MV-4-11 (cell line): ENCODE measurements at regions not wholly inside any gene's neighbourhood (a gene's known extent, or its start where the extent isn't known, plus 50 kb on each side); places are given as distances from the start of the nearest gene placed in this dataset.

Experiments used
- DNase-seq: peaks from one replicate; lab custom pipeline; 2025; lab: John Stamatoyannopoulos, UW

DNA sequence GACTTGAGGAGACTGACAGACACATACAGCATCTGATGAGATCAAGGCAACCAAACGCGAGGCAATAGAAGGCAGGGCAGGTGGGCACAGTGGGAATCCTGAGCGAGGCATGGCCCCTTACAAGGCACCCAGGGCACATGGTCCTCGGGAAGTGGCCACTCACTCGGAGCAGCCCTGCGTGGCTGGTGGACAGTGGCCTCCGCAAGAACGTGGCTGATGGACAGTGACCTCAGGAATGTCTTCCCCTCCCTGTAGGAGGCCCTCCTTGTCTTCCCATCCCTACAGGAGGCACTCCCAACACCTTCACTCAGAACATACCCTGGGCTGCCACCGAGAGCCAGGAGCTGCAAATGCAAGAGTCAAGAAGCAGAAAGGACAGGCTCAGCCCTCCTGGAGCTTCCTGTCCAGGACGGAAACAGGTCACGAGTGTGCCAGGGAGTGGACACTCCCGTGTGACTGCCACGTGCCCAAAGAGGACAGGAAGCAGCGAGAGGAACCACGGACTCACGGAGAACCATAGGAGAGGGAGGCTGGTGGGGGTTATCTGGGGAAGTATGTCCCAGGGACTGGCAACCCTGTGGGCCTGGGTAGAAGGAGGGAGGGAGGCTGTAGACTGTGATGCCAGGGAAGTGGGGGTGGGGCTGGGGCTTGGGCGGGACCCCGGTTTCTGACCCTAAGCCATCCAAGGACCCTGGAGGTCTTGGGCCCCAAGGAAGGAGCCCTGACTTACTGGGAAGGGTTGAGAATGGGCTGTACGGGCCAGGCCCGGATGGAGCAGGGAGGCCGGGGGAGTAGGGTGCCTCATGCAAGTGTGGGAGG, 321.9 kb upstream of the IRX4 start:
- DNase-seq, result no peak

DNA sequence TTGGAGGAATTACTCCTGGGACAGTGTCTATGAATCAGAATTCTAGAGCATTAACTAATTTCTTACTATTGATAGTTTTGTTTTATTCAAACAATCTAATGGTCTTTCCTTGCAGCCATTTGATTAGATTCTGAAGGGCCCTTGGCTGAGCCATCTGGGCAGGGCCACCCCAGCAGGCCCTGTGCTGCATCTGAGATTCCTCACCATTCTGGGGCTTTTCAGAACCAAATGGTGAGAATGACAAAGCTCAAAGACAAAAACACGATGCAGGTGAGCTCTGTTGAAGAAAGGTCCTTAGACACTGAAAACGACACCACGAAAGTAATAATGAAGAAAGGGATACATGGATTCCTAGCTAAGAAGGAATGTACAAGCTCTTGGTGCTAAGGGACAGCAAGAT, 321.0 kb upstream of the IRX4 start:
- DNase-seq, result no peak

DNA sequence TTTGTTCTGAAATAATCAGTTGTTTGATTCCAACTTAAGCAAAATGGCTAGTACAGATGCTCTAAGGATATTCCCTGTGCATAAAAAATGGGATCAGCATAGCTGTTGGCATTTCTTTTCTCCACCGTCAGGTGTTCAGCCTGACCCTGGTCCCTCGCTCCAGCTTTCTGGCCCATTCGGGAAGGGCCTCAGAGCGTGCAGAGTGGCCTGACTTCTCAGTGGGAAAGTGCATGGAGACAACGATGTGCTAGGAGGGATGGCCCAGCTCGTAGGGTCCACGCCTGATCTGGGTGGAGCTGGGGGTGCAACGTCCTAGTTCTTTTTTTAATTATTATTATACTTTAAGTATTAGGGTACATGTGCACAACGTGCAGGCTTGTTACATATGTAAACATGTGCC, 319.1 kb upstream of the IRX4 start:
- DNase-seq, result no peak

DNA sequence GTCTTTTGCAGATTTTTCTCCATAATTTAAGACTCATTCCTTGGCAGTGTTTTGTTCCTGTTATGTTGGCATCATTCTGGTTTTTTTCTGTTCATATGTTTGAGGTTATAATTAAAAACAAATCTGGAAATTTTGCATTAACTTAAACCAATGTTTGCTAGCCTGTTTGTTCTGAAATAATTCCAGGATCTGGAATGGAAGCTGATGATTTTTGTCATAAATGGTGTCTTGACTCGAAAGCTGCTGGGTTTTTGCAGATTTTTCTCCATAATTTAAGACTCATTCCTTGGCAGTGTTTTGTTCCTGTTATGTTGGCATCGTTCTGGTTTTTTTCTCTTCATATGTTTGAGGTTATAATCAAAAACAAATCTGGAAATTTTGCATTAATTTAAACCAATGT, 318.7 kb upstream of the IRX4 start:
- no peak for DNase-seq

DNA sequence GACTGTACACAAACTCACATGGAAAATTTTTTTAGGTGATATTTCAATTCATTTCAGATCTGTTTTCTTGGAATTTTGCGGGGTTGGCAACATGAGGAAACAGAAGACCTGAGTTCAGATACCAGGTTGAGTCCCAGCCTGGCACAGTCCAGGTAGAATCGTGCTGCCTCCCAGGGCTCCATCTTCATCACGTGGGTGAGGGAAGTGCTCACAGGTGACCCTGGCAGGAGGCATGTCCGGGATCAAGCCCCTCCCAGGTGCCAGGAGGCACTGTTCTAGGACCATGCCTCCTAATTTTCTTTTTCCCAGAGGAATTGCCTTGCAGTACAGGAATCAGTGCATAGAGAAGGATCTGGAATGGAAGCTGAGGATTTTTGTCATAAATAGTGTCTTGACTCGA, 318.3 kb upstream of the IRX4 start:
- DNase-seq, result no peak

DNA sequence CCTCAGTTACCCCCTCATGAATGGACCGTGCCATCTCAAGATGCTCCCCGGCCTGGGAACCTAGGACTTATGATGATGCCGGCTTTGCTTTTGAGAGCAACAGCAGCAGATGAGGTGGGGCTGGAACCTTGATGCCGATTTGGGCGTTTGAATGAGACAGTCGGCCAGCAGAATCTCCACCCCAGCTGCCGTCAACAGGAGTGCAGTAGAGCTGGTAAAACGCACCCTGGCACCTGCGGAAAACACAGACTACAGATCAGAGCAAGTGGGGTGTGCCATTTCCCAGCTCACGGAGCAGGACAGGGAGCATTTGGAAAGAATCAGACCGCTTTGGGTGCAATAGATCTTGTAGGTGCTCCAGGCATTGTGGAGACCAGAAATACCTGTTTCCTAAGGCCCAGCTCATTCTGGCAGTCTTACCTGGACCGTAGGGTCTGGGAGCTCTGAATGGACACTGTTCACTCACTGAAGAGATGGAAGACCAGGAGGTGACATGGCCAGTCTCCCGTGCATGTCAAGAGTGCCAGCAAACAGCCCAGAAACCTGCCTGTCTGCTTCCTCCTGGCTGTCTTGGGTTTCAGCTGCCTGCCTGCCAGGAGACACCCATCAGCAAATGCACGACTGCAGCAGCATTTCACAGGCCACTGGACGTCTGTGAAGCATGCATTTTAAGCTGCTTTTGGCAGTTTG, 317.7 kb upstream of the IRX4 start:
- DNase-seq, result no peak

DNA sequence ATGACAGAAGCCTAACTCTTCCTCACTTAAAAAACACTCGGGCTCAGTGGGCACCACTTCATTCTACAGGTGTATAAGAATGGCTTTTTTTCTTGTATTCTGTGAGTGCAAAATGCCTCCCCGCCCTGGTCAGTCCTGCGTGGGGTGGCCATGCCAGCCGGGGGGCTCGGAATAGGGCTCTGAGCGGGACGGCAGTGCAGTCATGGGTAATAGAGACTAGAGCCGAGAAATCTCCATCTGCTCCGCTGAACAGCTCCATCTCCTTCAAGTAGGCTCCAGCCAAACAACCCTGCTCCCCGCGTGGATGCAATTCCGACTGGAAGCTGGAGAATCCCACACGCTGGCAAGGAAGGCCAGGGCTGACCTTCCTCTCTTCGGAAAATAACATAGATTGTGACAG, 317.0 kb upstream of the IRX4 start:
- no peak for DNase-seq

DNA sequence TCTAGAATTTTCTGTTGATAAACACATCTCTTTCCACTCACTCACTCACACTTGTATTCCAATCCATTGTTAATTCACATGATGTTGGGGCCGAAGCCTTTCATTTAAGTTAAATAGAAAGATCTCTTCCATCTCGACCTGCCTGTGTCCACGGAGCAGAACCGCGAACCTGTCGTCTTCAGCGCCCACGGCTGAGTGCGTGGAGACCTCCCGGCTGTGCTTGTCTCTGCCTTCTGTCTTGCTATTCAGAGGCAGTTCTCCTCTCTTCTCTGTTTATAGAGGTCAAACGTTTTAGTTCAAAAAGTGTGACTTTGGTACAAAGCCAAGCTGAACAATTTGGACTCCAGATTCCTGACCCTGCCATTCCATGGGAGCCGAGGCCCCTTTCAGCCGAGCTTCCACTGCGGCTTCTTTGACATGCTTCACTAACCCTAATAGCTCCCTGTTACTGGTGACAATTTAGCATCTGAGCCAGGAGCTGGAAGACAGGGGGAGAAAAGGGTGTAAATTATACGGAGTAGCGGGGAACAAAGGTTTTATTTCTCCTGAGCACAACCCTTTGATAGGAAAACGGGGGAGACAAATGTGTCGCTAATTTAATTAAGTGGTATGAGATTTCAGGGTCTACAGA, 314.4 kb upstream of the IRX4 start:
- no peak for DNase-seq

DNA sequence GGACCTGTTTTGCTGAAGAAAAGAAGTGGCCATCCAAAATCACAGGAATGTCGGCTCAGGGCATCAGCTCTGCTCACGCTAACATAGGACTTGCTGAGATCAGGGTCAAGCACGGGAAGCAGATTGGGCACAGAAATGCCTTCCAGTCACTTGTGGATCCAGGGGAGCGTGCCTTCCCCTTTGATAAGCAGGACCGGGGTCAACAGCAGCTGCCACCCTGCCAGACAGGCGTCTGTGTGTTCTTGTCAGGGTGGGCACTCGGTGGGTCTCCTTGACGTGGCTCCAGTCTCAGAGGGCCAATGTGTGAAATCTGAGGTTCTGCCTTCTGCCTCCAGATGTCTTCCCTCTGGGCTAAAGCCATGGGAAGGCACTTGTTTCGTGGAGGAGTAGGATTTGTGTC, 313.7 kb upstream of the IRX4 start:
- no peak for DNase-seq

DNA sequence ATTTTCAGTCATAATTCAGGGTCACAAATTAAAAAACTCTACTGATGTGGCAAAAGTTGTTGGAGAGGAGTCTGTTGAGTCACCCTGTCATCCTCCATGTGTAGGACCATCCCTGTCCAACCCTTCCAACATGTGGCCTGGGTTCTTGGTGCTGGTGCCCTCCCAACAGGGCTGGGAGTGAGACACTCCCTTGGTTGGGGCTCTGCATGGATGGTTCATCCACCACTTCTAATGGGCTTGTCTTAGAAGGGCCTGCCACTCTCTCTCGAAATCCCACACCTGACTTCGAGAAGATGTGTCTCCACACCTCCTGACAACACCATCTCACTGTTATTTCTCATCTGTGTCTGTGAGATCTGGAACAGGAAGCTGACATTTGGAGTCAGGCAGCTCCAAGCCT, 312.2 kb upstream of the IRX4 start:
- no peak for DNase-seq

DNA sequence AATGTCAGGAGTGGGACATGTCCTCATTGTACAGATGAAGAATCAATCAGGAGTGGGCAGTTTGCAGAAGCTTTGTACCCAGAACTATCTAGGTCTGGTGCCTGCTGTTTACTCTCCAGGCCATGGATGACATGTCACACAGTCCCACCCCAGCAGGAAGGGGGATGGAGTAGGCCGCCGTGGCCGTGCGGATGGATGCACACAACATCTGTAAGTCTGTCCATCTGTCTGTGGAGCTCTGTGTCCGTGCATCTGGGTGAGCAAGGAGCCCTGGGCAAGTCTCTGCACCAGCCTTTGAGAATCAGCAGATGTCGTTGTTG, 311.5 kb upstream of the IRX4 start:
- no peak for DNase-seq

DNA sequence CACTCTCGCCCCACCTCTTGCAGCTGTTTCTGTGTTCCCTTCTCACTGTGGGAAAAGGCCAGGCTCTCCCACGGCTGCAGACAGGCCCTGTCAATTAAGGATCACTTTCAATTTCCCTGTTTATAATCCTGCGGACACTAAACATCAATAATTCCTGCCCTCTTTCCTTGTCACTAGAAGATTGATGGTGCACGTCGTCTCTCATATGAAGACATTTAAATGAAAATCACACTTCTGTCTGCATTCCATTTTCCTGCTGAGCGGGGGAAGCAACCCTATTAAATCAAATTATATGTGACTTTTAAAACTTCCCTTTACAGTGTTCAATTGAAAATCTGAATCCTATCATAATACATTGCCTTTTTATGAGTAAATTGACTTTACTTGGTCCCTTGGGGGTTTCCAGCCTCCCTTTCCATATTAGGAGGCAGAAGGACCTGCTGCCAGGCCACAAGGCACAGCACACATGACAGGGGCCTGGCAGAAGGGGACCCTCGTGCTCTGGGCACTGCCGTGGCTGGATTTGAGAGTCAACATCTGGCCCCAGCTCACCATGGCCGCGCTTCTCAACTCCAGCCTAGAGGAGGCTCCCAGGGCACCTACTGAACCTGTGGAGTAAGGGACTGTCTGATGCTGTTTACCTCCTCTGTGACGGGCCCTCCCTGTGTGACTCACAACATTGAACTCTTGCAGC, 311.0 kb upstream of the IRX4 start:
- no peak for DNase-seq

DNA sequence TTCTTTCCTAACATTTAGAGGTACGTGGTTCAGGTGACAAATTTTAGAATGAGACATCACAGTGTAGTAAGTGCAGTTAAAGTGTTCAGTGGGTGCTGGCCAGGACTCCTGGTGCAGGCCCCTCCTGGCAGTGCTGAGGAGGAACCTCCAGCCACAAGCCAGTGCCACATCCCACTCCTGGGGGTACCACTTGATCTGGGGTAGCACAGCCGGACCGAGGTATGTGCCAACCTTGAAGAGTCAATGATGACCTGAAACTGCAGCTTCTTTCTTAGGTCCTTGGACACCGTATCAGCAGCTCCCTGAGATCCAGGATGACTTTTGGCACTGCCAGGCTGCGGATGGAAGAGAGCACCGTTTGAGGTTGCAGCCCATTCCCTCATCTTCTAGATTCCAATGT, 310.4 kb upstream of the IRX4 start:
- DNase-seq, result no peak

DNA sequence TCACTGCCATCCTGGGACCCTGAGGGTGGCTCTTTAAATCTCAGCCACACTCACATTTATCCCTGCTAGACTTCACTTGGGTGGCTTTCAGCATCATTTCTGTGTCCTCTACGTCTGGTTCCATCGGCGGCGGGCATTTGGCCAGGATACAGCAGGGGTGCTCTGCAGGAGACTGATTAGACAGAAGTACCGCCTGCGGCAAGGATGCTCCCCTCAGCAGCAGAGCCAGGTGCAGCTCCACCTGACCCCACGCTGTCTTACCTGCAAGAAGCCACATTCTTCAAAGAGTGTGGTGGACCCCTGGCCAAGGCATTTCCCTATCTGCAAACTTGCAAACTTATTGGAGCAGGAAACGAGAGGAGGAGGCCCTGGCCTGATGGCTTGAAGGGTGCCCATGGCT, 309.8 kb upstream of the IRX4 start:
- no peak for DNase-seq

DNA sequence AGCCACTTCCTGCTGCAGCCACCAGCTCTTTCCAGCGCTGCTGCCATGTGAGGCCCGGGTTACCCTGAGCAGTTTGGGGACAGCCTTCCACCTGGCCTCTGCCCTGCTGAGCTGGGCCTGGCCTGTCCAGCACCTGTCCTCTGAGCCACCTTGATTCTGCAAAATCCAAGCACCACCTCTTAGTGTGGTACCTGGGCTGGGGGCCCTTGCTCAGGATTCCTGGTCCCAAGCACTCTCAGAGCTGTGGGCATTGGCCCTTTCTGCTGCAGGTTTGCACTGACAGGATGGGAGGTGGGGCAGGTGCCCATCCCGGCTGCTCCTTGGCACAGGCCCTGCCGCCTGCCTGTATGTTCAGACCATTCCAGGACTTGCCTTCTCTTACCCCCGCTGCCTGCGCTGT, 309.2 kb upstream of the IRX4 start:
- no peak for DNase-seq

DNA sequence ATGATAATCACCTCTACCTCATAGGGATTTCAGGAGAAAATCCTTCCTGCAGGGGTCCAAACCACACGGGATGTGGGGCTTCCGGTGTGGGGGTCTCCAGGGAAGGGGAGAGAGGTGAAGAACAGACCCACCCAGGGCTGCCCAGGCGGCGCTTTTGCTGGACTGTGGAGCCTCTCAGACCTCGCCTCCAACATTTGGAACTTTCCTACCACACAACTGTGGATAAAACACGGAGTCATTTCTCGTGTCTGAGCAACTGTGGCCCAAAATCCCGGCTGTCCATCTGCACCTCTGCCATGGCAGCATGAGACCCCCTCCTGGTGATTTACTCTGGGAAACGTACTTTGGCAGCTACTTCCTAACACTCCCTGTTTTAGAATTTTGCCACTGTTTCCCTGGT, 307.8 kb upstream of the IRX4 start:
- DNase-seq, result no peak

DNA sequence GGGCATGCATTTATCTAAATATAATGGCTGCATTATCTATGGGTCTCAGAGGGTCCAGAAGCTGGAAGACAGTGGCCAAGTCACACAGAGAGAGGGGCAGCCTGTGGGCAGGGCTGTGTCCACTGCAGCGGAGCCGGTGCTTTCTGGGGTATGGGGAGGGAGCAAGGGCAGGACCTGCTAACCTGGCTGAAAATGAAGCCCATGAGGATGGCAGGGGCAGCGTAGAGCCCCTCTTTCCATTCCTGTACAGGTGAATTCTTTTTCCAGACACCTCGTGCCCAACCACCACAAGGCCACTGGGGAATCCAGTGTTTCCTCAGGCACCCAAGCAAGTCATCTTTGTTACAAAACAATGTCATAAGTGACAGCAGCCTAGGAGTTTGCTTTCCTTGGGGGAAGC, 305.9 kb upstream of the IRX4 start:
- DNase-seq, result no peak

DNA sequence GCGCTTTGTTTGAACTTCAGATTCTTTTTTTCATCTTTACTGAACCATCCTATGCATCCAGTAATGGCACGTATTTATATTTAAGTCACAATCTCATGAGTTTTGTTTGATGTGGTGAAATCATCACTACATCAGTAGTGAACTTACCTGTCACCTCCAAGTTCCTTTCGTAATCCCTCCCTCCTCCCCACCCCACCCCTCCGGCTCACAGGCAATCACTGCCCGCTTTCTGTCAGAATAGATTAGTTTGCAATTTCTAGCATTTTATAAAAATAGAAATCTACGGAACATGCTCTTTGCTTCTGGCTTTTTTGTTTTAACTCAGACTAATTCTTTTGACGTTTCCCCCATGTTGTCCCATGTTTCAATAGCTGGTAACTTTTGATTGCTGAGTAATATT, 305.4 kb upstream of the IRX4 start:
- DNase-seq, result no peak

DNA sequence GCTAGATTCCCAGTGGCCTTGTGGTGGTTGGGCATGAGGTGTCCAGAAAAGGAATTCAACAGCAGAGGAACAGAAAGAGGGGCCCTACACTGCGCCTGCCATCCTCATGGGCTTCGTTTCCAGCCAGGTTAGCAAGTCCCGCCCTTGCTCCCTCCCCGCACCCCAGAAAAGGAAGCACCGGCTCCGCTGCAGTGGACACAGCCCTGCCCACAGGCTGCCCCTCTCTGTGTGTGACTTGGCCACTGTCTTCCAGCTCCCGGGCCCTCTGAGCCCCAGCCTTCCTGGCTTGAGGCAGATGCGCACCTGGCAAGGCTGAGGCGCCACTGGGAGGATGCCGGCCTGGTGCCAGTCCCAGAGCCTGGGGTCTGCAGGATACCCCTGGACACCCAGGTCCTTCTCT, 305.0 kb upstream of the IRX4 start:
- DNase-seq, result no peak

DNA sequence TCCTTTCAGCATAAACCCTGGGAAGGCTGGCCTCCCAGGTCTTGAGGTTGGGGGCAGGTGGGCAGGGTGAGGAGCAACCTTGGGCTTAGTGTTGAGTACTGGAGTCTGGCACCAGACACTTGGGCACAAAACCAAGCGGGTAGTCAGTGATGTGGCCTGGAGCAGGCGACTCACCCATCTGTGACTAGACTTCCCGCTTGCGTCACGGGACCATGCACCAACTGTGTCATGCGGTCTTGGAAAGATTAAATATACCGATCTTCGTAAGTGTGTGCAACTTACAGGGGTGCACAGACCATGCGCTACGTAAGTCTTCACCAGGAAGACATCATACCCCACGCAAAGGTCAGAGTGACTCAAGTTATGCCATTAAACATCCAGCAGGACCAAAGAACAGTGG, 304.4 kb upstream of the IRX4 start:
- DNase-seq, result no peak

DNA sequence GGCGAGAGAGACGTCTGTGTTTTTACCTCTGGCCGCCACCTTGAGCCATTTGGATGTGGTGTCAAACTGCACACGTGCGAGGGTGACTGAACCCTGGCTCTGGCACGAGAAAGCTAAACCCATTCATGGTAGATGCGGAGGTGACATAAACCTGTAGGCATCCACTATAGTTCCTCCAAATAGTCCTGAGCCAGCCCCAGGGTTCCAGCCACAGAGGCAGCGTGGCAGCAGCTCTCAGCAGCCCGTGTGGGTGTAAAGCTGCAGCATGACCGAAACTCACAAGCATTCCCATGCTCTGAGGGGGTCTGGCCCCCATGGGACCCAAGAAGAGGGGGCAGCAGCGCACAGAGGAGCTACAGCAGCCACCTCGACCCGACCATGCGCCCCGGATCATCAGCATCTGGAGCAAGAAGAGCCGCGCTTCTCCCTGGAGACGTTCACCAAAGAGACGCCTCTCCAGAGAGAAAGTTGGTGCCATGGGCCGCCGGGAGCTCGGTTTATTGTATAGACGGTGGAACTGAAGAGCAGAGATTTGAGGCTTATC, 303.8 kb upstream of the IRX4 start:
- no peak for DNase-seq

DNA sequence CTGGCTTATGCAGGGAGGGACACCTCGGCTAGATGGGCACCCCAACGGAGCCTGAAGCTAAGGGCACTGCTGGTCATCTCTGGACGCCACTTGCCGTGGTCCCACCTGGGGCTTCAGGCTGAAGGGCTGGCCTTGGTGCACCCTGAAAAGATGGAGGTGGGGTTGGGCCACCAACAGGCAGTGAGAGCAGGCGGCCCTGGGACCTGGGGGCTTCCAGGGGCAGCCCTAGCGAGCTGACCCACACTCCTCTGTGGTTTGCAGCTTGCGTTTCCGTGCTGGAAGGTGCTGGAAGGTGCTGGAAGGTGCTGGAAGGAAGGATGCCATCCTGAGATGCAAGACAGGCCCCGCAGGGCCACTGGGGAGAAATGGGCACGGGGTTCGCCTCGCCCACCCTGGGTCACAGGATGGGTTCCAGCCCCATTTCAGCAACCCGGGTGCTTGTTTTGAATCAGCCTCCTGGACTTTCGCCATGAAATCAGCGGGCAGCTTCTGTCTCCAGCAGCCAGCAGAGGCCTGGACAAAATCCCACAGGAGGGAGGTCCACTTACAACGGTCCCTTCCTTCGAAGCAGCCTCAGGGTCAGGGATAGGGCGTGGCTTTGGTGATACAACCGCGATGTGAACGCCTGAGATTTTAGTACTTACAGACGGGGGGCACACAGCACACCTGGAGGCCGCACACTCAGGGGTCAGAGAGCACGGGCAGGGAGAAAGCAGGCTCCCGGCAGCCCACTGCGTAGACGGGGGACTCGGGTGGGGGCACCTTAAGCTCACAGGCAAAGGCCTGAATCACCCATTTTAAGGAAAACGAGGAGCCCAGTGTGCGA, 303.1 kb upstream of the IRX4 start:
- no peak for DNase-seq
